Endothelial cell of umbilical vein (primary cell): ENCODE measurements at regions not wholly inside any gene's neighbourhood (a gene's known extent, or its start where the extent isn't known, plus 50 kb on each side); places are given as distances from the start of the nearest gene placed in this dataset.

ENCODE experiments used
- BruUV-seq: library from RNA; stranded (reverse); fragments of 400-500 nt; replicated peaks from 2 replicates; lab custom pipeline; 2021; lab: Mats Ljungman, UMichigan
- CTCF ChIA-PET: fragments of 300-600, 350-600 bp; sonication (Branson Sonifier 250); formaldehyde crosslinking; loops from one replicate; lab custom pipeline; 2021; ENCODE audit warnings: antibody characterized with exemption, inconsistent platforms; lab: Charles Lee
- POLR2A ChIA-PET: fragments of 300-600, 350-600 bp; sonication (Branson Sonifier 250); formaldehyde crosslinking; loops from one replicate; lab custom pipeline; 2021; ENCODE audit warnings: antibody characterized with exemption, inconsistent platforms; lab: Charles Lee
- DNase-seq: peaks from one replicate; pipeline ENCODE4 v3.0.0-alpha.2; 2011; ENCODE audit warnings: low read depth, low spot score
- FAIRE-seq: peaks from 2 replicates; lab custom pipeline; 2011; peaks lifted over from hg19 to GRCh38; lab: Jason Lieb, UNC
- H2AFZ ChIP-seq: 2 replicates; pipeline ENCODE4 v1.6.0; 2012; ENCODE audit warnings: low read depth, low read length, control low read depth, inconsistent platforms
- H3K27ac ChIP-seq: 2 replicates; pipeline ENCODE4 v1.5.1; 2011; ENCODE audit warnings: low read depth, mild to moderate bottlenecking, control low read depth, low read length, moderate library complexity; ENCODE audit not compliant: insufficient read depth
- H3K27me3 ChIP-seq, 2 experiments: 2 replicates each; pipeline versions ENCODE4 v1.6.0 to v1.6.1; 2011; ENCODE audit warnings: low read length in 2 of 2, mixed read lengths in 1 of 2; ENCODE audit not compliant: control insufficient read depth in 2 of 2, insufficient read depth in 2 of 2
- H3K36me3 ChIP-seq, 2 experiments: 2 replicates in 1 of 2; 3 replicates in 1 of 2; pipeline ENCODE4 v1.5.1; 2011; ENCODE audit warnings: low read length in 2 of 2, mild to moderate bottlenecking in 1 of 2, moderate library complexity in 1 of 2; ENCODE audit not compliant: control insufficient read depth in 2 of 2, insufficient read depth in 2 of 2; ENCODE audit errors: extremely low read depth in 1 of 2
- H3K4me1 ChIP-seq: 3 replicates; pipeline ENCODE4 v1.5.1; 2011; ENCODE audit warnings: mild to moderate bottlenecking, low read length; ENCODE audit not compliant: control insufficient read depth, insufficient read depth; ENCODE audit errors: extremely low read depth
- H3K4me2 ChIP-seq: 2 replicates; pipeline ENCODE4 v1.6.1; 2011; ENCODE audit warnings: low read length, control low read depth, mixed read lengths; ENCODE audit not compliant: insufficient read depth
- H3K4me3 ChIP-seq, 3 experiments: fragments of 200-600 bp in 1 of 3; sonication (generic), shearing (Covaris generic) in 1 of 3; replicated peaks in 1 of 3; 2 replicates each; pipeline ENCODE4 v1.5.1; 2011 to 2016; ENCODE audit warnings: control low read depth in 3 of 3, low read length in 3 of 3, mild to moderate bottlenecking in 2 of 3, inconsistent platforms in 1 of 3, low read depth in 1 of 3, moderate library complexity in 1 of 3; ENCODE audit not compliant: insufficient read depth in 1 of 3
- H3K79me2 ChIP-seq: 2 replicates; pipeline ENCODE4 v1.6.0; 2012; ENCODE audit warnings: low read length, inconsistent platforms; ENCODE audit not compliant: control insufficient read depth, insufficient read depth
- H3K9ac ChIP-seq: replicated peaks from 2 replicates; pipeline ENCODE3; 2011; ENCODE audit warnings: low read length, control low read depth; ENCODE audit not compliant: insufficient read depth; ENCODE audit errors: extremely low read depth
- H3K9me1 ChIP-seq: replicated peaks from 3 replicates; pipeline ENCODE4 v1.6.0; 2011; ENCODE audit warnings: mild to moderate bottlenecking, low read length; ENCODE audit not compliant: control insufficient read depth, insufficient read depth; ENCODE audit errors: extremely low read depth
- H3K9me3 ChIP-seq: replicated peaks from 2 replicates; pipeline ENCODE4 v1.5.1; 2012; ENCODE audit warnings: low read length, inconsistent platforms; ENCODE audit not compliant: control insufficient read depth, insufficient read depth
- H4K20me1 ChIP-seq: replicated peaks from 2 replicates; pipeline ENCODE3; 2011; ENCODE audit warnings: mild to moderate bottlenecking, low read length; ENCODE audit not compliant: control insufficient read depth, insufficient read depth; ENCODE audit errors: extremely low read depth
- EZH2 ChIP-seq: IDR thresholded peaks from 2 replicates; pipeline ENCODE4 v1.6.1; 2012; ENCODE audit warnings: borderline replicate concordance, low read depth, mild to moderate bottlenecking, moderate library complexity, low read length, inconsistent platforms; ENCODE audit not compliant: severe bottlenecking
- FOS ChIP-seq: IDR thresholded peaks from 2 replicates; pipeline ENCODE4 v1.6.1; 2011; ENCODE audit warnings: mild to moderate bottlenecking, low read length, moderate library complexity, borderline replicate concordance; ENCODE audit not compliant: insufficient read depth
- GATA2 ChIP-seq: IDR thresholded peaks from 2 replicates; pipeline ENCODE4 v1.7.0; 2011; ENCODE audit warnings: low read depth, mild to moderate bottlenecking, moderate library complexity, mixed read lengths, low read length; ENCODE audit not compliant: insufficient read length, insufficient read depth
- JUN ChIP-seq: IDR thresholded peaks from 2 replicates; pipeline ENCODE4 v1.6.1; 2011; ENCODE audit warnings: borderline replicate concordance, low read depth; ENCODE audit not compliant: insufficient read length, insufficient read depth
- MYC ChIP-seq: IDR thresholded peaks from one replicate; pipeline ENCODE4 v1.6.1; 2011; ENCODE audit warnings: mild to moderate bottlenecking, low read depth, low read length
- POLR2A ChIP-seq: IDR thresholded peaks from 2 replicates; pipeline ENCODE4 v1.6.1; 2012; ENCODE audit warnings: low read depth, mild to moderate bottlenecking, control low read depth, low read length
- POLR2AphosphoS5 ChIP-seq: IDR thresholded peaks from 2 replicates; pipeline ENCODE4 v1.6.1; 2012; ENCODE audit warnings: low read depth, mild to moderate bottlenecking, control low read depth, low read length, moderate library complexity; ENCODE audit not compliant: insufficient read depth
- dilution Hi-C: fragments of 300-500 bp; cut with MboI; formaldehyde crosslinking; loops from one replicate; pipeline ENCODE4 v1.15.0; 2019; ENCODE audit warnings: low sequenced_read_pairs; ENCODE audit not compliant: extremely low pct_ligation_motif_present
- intact Hi-C: fragments of 100-400 bp; cut with micrococcal nuclease; formaldehyde crosslinking; loops from one replicate; pipeline ENCODE4 v1.10.0; 2022
- TF ChIP-seq, protein P1 (sequence below): IDR thresholded peaks from 2 replicates; pipeline ENCODE4 v1.6.1; 2011; ENCODE audit not compliant: insufficient read depth, insufficient read length
- TF ChIP-seq, protein P2 (sequence below), 2 donors: IDR thresholded peaks; 1 replicate in 1 of 2; 2 replicates in 1 of 2; pipeline ENCODE4 v1.5.1; 2011; ENCODE audit warnings: low read length in 2 of 2, mild to moderate bottlenecking in 2 of 2, moderate library complexity in 2 of 2, control low read depth in 1 of 2, inconsistent platforms in 1 of 2, low read depth in 1 of 2; ENCODE audit not compliant: insufficient read depth in 1 of 2; ENCODE audit errors: extremely low read depth in 1 of 2

DNA sequence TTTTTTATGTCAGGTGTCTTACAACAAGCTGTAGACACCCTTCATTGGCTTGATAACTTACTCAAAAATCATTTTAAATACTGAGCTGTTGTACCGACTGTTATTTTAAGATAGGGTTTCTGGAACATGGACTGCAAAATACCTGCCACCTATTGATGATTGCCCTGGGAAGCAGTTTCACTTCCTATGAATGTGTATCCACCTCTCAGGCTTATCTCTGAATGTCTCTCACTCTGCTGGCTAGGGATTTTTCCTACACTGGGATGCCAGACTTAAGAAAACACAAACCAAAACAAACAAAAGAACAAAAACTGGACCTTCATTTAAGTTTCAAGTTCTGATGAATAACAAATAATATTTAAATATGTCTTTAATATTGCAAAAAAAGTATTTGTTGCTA is 663.7 kb downstream of the EFNB2 start:
- intact Hi-C loops (loop anchor here (5.0 kb wide), 1 partner anchor 249 kb away; no protein-coding TSS in a partner anchor), dilution Hi-C loops (no loop called here)
- ChIA-PET POLR2A (no interaction called here), CTCF (no interaction called here)
- no peaks in the 10 kb centered on the region for H4K20me1 ChIP-seq
- H3K4me3 ChIP-seq, result no peak overlapping the region
- no peaks in the 10 kb centered on the region for H3K36me3 ChIP-seq
- no TSS peak for BruUV-seq
- H3K9me1 ChIP-seq, result no peaks in the 10 kb centered on the region
- no peaks in the 10 kb centered on the region for H3K27me3 ChIP-seq
- H2AFZ ChIP-seq, result no peak overlapping the region
- DNase-seq, result no peak
- no peak overlapping the region for H3K27ac ChIP-seq
- no peaks in the 10 kb centered on the region for H3K9me3 ChIP-seq
- no peak for FAIRE-seq
- H3K79me2 ChIP-seq, result no peaks in the 10 kb centered on the region
- TF ChIP-seq, protein P1, sequence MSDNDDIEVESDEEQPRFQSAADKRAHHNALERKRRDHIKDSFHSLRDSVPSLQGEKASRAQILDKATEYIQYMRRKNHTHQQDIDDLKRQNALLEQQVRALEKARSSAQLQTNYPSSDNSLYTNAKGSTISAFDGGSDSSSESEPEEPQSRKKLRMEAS, result no peak
- no peak for TF ChIP-seq EZH2
- TF ChIP-seq FOS, result no peak
- TF ChIP-seq, protein P2, sequence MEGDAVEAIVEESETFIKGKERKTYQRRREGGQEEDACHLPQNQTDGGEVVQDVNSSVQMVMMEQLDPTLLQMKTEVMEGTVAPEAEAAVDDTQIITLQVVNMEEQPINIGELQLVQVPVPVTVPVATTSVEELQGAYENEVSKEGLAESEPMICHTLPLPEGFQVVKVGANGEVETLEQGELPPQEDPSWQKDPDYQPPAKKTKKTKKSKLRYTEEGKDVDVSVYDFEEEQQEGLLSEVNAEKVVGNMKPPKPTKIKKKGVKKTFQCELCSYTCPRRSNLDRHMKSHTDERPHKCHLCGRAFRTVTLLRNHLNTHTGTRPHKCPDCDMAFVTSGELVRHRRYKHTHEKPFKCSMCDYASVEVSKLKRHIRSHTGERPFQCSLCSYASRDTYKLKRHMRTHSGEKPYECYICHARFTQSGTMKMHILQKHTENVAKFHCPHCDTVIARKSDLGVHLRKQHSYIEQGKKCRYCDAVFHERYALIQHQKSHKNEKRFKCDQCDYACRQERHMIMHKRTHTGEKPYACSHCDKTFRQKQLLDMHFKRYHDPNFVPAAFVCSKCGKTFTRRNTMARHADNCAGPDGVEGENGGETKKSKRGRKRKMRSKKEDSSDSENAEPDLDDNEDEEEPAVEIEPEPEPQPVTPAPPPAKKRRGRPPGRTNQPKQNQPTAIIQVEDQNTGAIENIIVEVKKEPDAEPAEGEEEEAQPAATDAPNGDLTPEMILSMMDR (IDR thresholded peaks at IDR 0.05; ENCODE audit: extremely low read depth in 1 of 2, insufficient read depth in 1 of 2, low read depth in 1 of 2, low read length in 2 of 2), result no peak
- no peak for TF ChIP-seq POLR2A
- no peak for TF ChIP-seq MYC
- TF ChIP-seq GATA2, result no peak
- TF ChIP-seq JUN, result no peak
- TF ChIP-seq POLR2AphosphoS5, result no peak
- no peak overlapping the region for H3K4me2 ChIP-seq
- no peaks in the 10 kb centered on the region for H3K4me1 ChIP-seq
- H3K9ac ChIP-seq, result no peak overlapping the region
